ENCODE measurements at regions not wholly inside any gene's neighbourhood (a gene's known extent, or its start where the extent isn't known, plus 50 kb on each side); places are given as distances from the start of the nearest gene placed in this dataset.
A peak's percentile ranks its signal among the peaks of the same experiment; 100 is the strongest.
"Not testable (repeated sequence)": the region's sequence is repeated elsewhere in the genome, so short reads cannot be mapped to it uniquely, and the experiment has no call there.

- no peak for DNase-seq (ENCODE audit: low spot score)
Observed at GRCh38 chr12:17695495-17695894, 394.5 kb downstream of the RERGL start.

- no peak for DNase-seq (ENCODE audit: low spot score)
Observed at GRCh38 chr12:17691369-17691768, 398.6 kb downstream of the RERGL start.

GRCh38 chr12:17680220-17680619, 409.8 kb downstream of the RERGL start:
- DNase-seq (ENCODE audit: low spot score): no peak

- no peak for DNase-seq (ENCODE audit: low spot score)
Observed at GRCh38 chr12:17666641-17667324, 423.2 kb downstream of the RERGL start.

- DNase-seq (ENCODE audit: low spot score): no peak
Observed at GRCh38 chr12:17665839-17666238, 424.2 kb downstream of the RERGL start.

GRCh38 chr12:17661250-17661649, 428.7 kb downstream of the RERGL start:
- no peak for DNase-seq (ENCODE audit: low spot score)

GRCh38 chr12:17652436-17652835, 437.6 kb downstream of the RERGL start:
- DNase-seq (ENCODE audit: low spot score): no peak

GRCh38 chr12:17642340-17642650, 447.7 kb downstream of the RERGL start:
- DNase-seq (ENCODE audit: low spot score): no peak

- no peak for DNase-seq (ENCODE audit: low spot score)
Observed at GRCh38 chr12:17640615-17641014, 449.4 kb downstream of the RERGL start.

GRCh38 chr12:17618831-17619230, 471.2 kb downstream of the RERGL start:
- no peak for DNase-seq (ENCODE audit: low spot score)

- DNase-seq (ENCODE audit: low spot score): no peak
Observed at GRCh38 chr12:17609701-17610100, 480.3 kb downstream of the RERGL start.

- no peak for DNase-seq (ENCODE audit: low spot score)
Observed at GRCh38 chr12:17609153-17609552, 480.8 kb downstream of the RERGL start.

GRCh38 chr12:17595111-17595510, 494.9 kb downstream of the RERGL start:
- no peak for DNase-seq (ENCODE audit: low spot score)

- no peak for DNase-seq (ENCODE audit: low spot score)
Observed at GRCh38 chr12:17593715-17594406, 496.1 kb downstream of the RERGL start.

GRCh38 chr12:17592472-17592871, 497.5 kb downstream of the RERGL start:
- DNase-seq (ENCODE audit: low spot score): no peak

- no peak for DNase-seq (ENCODE audit: low spot score)
Observed at GRCh38 chr12:17591005-17591681, 498.9 kb downstream of the RERGL start.

- peak; percentile 17 for DNase-seq (ENCODE audit: low spot score)
Observed at GRCh38 chr12:17588968-17589367, 501.0 kb downstream of the RERGL start.

GRCh38 chr12:17579205-17580026, 510.6 kb downstream of the RERGL start:
- DNase-seq (ENCODE audit: low spot score): no peak

GRCh38 chr12:17577405-17577804, 512.6 kb downstream of the RERGL start:
- DNase-seq (ENCODE audit: low spot score): no peak

GRCh38 chr12:17572250-17572649, 517.7 kb downstream of the RERGL start:
- DNase-seq (ENCODE audit: low spot score): no peak

GRCh38 chr12:17571047-17571446, 518.9 kb downstream of the RERGL start:
- no peak for DNase-seq (ENCODE audit: low spot score)

- DNase-seq (ENCODE audit: low spot score): not testable (repeated sequence)
Observed at GRCh38 chr12:17564630-17565029, 525.4 kb downstream of the RERGL start.

GRCh38 chr12:17550011-17550410, 540.0 kb downstream of the RERGL start:
- DNase-seq (ENCODE audit: low spot score): no peak
